Activated naive CD8-positive, alpha-beta T cell treated with anti-CD3 and anti-CD28 coated beads, Interleukin-2, amount 50 U/mL, for 24 hours (primary cell): ENCODE measurements at regions not wholly inside any gene's neighbourhood (a gene's known extent, or its start where the extent isn't known, plus 50 kb on each side); places are given as distances from the start of the nearest gene placed in this dataset.
"Not testable (repeated sequence)": the region's sequence is repeated elsewhere in the genome, so short reads cannot be mapped to it uniquely, and the experiment has no call there.

Experiments used
- ATAC-seq: fragments of 150-1000 bp; cut with Tn5 transposase; one replicate; pipeline ENCODE4 v1.10.0; 2021
- DNase-seq: peaks from one replicate; pipeline ENCODE4 v3.0.0; 2021
- H3K27ac Mint-ChIP-seq: one replicate; pipeline ENCODE4 v1.8.0; 2021; ENCODE audit warnings: mild to moderate bottlenecking, mixed read lengths
- H3K27me3 Mint-ChIP-seq: one replicate; pipeline ENCODE4 v1.8.0; 2021; ENCODE audit warnings: mixed read lengths
- H3K36me3 Mint-ChIP-seq: one replicate; pipeline ENCODE4 v1.8.0; 2021; ENCODE audit warnings: low read depth, mixed read lengths
- H3K4me1 Mint-ChIP-seq: one replicate; pipeline ENCODE4 v1.8.0; 2021; ENCODE audit warnings: mixed read lengths
- H3K4me3 Mint-ChIP-seq: one replicate; pipeline ENCODE4 v1.8.0; 2021; ENCODE audit warnings: mild to moderate bottlenecking, moderate library complexity, mixed read lengths
- H3K9me3 Mint-ChIP-seq: one replicate; pipeline ENCODE4 v1.8.0; 2021; ENCODE audit warnings: mixed read lengths

- ATAC-seq (no peak), DNase-seq (no peak)
- no peak overlapping the region for H3K4me3 Mint-ChIP-seq
- no peak overlapping the region for H3K27ac Mint-ChIP-seq
- H3K9me3 Mint-ChIP-seq, result no peaks in the 10 kb centered on the region
- H3K4me1 Mint-ChIP-seq, result no peaks in the 10 kb centered on the region
- no peaks in the 10 kb centered on the region for H3K27me3 Mint-ChIP-seq
- H3K36me3 Mint-ChIP-seq, result no peaks in the 10 kb centered on the region
Observed at GRCh38 chr9:88259001-88259400, 120.7 kb upstream of the SPATA31C2 start.

GRCh38 chr9:88258601-88259000, 120.3 kb upstream of the SPATA31C2 start:
- no peak overlapping the region for H3K4me3 Mint-ChIP-seq
- no peak for ATAC-seq
- no peak for DNase-seq
- H3K4me1 Mint-ChIP-seq, result no peaks in the 10 kb centered on the region
- H3K27ac Mint-ChIP-seq, result no peak overlapping the region
- H3K27me3 Mint-ChIP-seq, result no peaks in the 10 kb centered on the region
- peaks cover 3% of the 10 kb centered on the region for H3K9me3 Mint-ChIP-seq
- H3K36me3 Mint-ChIP-seq, result no peaks in the 10 kb centered on the region

GRCh38 chr9:88258024-88258423, 119.7 kb upstream of the SPATA31C2 start:
- no peak overlapping the region for H3K27ac Mint-ChIP-seq
- DNase-seq (no peak), ATAC-seq (no peak)

GRCh38 chr9:88256216-88256615, 117.9 kb upstream of the SPATA31C2 start:
- H3K9me3 Mint-ChIP-seq, result peaks cover 21% of the 10 kb centered on the region
- no peaks in the 10 kb centered on the region for H3K27me3 Mint-ChIP-seq
- no peak for DNase-seq
- ATAC-seq, result no peak
- no peaks in the 10 kb centered on the region for H3K4me1 Mint-ChIP-seq
- peaks cover 3% of the 10 kb centered on the region for H3K36me3 Mint-ChIP-seq
- no peak overlapping the region for H3K27ac Mint-ChIP-seq
- no peak overlapping the region for H3K4me3 Mint-ChIP-seq

More at GRCh38 chr9:88258024-88258423, 119.7 kb upstream of the SPATA31C2 start:
- H3K9me3 Mint-ChIP-seq, result peaks cover 7% of the 10 kb centered on the region
- no peaks in the 10 kb centered on the region for H3K27me3 Mint-ChIP-seq
- H3K4me1 Mint-ChIP-seq, result no peaks in the 10 kb centered on the region
- no peak overlapping the region for H3K4me3 Mint-ChIP-seq
- no peaks in the 10 kb centered on the region for H3K36me3 Mint-ChIP-seq

GRCh38 chr9:88255806-88256205, 117.5 kb upstream of the SPATA31C2 start:
- H3K4me1 Mint-ChIP-seq, H3K36me3 Mint-ChIP-seq, H3K27ac Mint-ChIP-seq, H3K27me3 Mint-ChIP-seq, H3K4me3 Mint-ChIP-seq, ATAC-seq, DNase-seq: not testable (repeated sequence)
- peaks cover 25% of the 10 kb centered on the region for H3K9me3 Mint-ChIP-seq

DNA sequence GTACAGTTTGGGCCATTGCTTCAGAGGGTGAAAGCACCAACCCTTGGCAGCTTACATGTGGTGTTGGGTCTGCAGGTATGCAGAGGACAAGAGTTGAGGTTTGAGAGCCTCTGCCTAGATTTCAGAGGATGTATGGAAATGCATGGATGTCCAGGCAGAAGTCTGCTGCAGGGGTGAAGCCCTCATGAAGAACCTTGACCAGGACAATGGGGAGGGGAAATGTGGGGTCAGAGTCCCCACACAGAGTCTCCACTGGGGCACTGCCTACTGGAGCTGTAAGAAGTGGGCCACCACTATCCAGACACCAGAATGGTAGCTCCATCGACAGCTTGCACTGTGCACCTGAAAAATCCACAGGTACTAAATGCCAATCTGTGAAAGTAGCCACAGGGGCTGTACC, 113.6 kb upstream of the SPATA31C2 start:
- no peaks in the 10 kb centered on the region for H3K4me1 Mint-ChIP-seq
- ATAC-seq (no peak), DNase-seq (no peak)
- H3K27me3 Mint-ChIP-seq, result peaks cover 16% of the 10 kb centered on the region
- peaks cover 35% of the 10 kb centered on the region for H3K9me3 Mint-ChIP-seq
- no peak overlapping the region for H3K27ac Mint-ChIP-seq
- peaks cover 3% of the 10 kb centered on the region for H3K36me3 Mint-ChIP-seq
- H3K4me3 Mint-ChIP-seq, result no peak overlapping the region

DNA sequence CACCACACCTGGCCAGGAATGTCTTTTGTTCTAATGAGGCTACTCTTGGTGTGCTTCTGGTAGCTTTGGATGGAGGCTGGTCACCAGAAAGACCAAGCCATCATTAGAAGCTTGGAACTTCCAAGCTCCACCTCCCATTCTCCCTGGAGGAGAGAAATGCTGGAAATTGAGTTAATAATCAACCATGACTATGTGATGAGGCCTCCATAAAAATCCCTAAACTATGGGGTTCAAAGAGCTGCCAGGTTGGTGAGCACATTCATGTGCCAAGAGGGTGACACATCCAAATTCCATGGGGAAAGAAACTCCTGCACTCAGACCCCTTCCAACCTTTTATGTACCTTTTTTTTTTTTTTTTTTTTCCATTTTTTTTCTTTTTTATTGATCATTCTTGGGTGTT, 105.5 kb upstream of the SPATA31C2 start:
- no peak for ATAC-seq
- peaks cover 33% of the 10 kb centered on the region for H3K27me3 Mint-ChIP-seq
- peaks cover 2% of the 10 kb centered on the region for H3K4me1 Mint-ChIP-seq
- no peaks in the 10 kb centered on the region for H3K36me3 Mint-ChIP-seq
- H3K9me3 Mint-ChIP-seq, result no peaks in the 10 kb centered on the region
- no peak overlapping the region for H3K27ac Mint-ChIP-seq
- H3K4me3 Mint-ChIP-seq, result no peak overlapping the region
- no peak for DNase-seq

GRCh38 chr9:88242879-88243278, 104.6 kb upstream of the SPATA31C2 start:
- Mint-ChIP-seq H3K9me3 (no peaks in the 10 kb centered on the region), H3K4me3 (no peak overlapping the region), H3K36me3 (no peaks in the 10 kb centered on the region), H3K4me1 (peaks cover 7% of the 10 kb centered on the region), H3K27me3 (peaks cover 31% of the 10 kb centered on the region), H3K27ac (no peak overlapping the region)
- no peak for ATAC-seq
- no peak for DNase-seq

GRCh38 chr9:88237991-88238571, 99.8 kb upstream of the SPATA31C2 start:
- no peaks in the 10 kb centered on the region for H3K36me3 Mint-ChIP-seq
- peaks cover 29% of the 10 kb centered on the region for H3K27me3 Mint-ChIP-seq
- H3K4me3 Mint-ChIP-seq, result no peak overlapping the region
- DNase-seq (peak; percentile 12), ATAC-seq (peak; percentile 49)
- no peaks in the 10 kb centered on the region for H3K9me3 Mint-ChIP-seq
- peaks cover 10% of the 10 kb centered on the region for H3K4me1 Mint-ChIP-seq
- H3K27ac Mint-ChIP-seq, result no peak overlapping the region

DNA sequence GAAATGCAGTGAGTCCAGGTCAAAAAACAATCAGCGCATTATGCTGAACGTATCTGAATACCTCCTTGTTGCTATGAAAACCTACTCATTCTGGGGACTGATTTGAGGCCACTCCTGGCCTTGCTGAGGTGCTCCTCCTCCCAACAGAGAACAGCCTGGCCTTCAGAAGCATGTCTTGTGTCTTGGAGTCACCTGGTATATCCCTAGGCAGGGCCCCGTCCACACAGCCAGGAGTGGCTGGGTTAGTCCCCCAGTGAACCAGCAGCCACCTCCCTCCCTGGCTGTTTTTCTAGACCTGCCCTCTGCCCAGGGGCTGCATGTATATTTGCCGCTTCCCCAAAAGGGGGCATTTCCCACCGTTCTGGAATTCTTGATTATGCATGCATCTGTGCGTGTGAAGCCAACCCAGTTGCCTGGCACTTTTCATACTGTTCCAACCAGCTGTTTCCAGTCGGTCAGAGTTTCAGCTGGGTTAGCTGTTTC, 99.2 kb upstream of the SPATA31C2 start:
- Mint-ChIP-seq H3K9me3 (peaks cover 1% of the 10 kb centered on the region), H3K27me3 (peaks cover 27% of the 10 kb centered on the region), H3K36me3 (no peaks in the 10 kb centered on the region), H3K4me1 (peaks cover 10% of the 10 kb centered on the region), H3K27ac (no peak overlapping the region), H3K4me3 (no peak overlapping the region)
- no peak for DNase-seq
- ATAC-seq, result no peak

DNA sequence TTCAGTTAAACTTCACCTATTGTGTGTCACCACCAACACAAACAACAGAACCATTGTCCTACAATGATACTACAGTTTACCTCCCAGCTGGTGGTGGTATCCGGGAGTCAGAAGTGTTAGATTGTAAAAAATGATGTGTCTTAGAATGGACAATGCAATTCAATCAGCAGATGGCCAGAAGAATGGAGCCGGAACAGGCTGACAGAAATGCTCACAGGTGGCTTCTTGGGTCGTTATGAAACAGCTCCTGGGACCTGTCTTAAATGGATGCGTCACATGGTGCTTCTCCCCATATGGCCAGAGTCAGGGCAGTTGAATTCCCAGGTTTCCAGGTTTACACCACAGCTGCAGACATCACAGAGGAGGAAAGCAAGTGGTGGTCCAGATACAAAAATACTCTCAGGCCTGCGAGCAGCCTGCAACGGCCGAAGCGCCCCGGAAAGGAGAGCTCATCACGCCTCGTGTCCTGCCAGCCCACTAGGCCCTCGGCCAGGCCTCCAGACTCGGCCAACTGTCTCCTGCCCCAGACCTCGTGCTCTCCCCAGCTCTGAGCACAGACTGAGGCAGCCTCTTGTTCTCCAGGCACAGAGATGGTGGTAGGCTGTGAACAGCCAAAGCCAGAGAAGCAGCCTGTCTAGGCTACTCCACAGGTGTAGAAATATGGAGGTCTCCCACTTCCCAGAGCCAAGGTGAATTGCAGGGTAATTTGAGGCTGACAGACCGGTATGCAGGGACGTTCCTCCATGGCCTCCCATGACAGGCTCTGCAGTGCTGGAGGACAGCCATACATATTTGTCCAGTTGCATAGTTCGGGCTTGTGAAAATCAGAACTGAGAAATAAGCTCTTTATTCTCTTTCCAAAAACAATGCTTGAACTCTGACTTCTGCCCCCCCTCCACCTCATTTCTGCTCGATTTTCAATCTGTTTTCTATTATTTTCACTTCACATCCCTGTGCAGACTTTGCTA, 98.5 kb upstream of the SPATA31C2 start:
- Mint-ChIP-seq H3K9me3 (peaks cover 4% of the 10 kb centered on the region), H3K27me3 (peaks cover 29% of the 10 kb centered on the region), H3K36me3 (no peaks in the 10 kb centered on the region), H3K4me3 (no peak overlapping the region), H3K4me1 (peaks cover 10% of the 10 kb centered on the region), H3K27ac (no peak overlapping the region)
- ATAC-seq (no peak), DNase-seq (no peak)

DNA sequence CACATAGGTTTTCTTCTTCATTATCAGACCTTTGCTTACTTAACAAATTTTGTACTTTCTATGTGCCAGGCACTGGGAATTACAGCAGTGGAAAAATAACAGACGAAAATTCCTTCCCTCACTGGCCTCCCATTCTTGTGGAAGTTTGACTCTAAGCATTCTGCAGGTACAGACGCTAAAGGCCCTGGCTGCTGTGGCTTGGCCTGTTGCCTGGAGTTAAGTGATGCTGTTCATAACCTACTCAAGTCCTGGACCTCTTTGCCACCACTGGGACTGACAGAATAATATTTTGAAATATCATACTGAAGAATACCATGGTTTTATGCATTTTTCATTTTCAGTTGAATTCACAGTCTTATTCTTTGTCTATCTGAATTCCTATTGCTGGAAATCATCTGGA, 97.3 kb upstream of the SPATA31C2 start:
- Mint-ChIP-seq H3K27me3 (peaks cover 30% of the 10 kb centered on the region), H3K36me3 (no peaks in the 10 kb centered on the region), H3K4me1 (peaks cover 10% of the 10 kb centered on the region), H3K9me3 (peaks cover 6% of the 10 kb centered on the region), H3K4me3 (no peak overlapping the region), H3K27ac (no peak overlapping the region)
- ATAC-seq (no peak), DNase-seq (no peak)

GRCh38 chr9:88234114-88234513, 95.8 kb upstream of the SPATA31C2 start:
- no peak overlapping the region for H3K27ac Mint-ChIP-seq
- DNase-seq (no peak), ATAC-seq (no peak)
- no peaks in the 10 kb centered on the region for H3K36me3 Mint-ChIP-seq
- H3K27me3 Mint-ChIP-seq, result peaks cover 30% of the 10 kb centered on the region
- no peak overlapping the region for H3K4me3 Mint-ChIP-seq
- peaks cover 8% of the 10 kb centered on the region for H3K9me3 Mint-ChIP-seq
- peaks cover 10% of the 10 kb centered on the region for H3K4me1 Mint-ChIP-seq

- no peak for DNase-seq
- H3K4me3 Mint-ChIP-seq, result no peak overlapping the region
- H3K36me3 Mint-ChIP-seq, result no peaks in the 10 kb centered on the region
- peaks cover 5% of the 10 kb centered on the region for H3K4me1 Mint-ChIP-seq
- H3K9me3 Mint-ChIP-seq, result peaks cover 8% of the 10 kb centered on the region
- H3K27me3 Mint-ChIP-seq, result peaks cover 30% of the 10 kb centered on the region
- ATAC-seq, result no peak
- no peak overlapping the region for H3K27ac Mint-ChIP-seq
Observed at GRCh38 chr9:88233091-88233490, 94.8 kb upstream of the SPATA31C2 start.

DNA sequence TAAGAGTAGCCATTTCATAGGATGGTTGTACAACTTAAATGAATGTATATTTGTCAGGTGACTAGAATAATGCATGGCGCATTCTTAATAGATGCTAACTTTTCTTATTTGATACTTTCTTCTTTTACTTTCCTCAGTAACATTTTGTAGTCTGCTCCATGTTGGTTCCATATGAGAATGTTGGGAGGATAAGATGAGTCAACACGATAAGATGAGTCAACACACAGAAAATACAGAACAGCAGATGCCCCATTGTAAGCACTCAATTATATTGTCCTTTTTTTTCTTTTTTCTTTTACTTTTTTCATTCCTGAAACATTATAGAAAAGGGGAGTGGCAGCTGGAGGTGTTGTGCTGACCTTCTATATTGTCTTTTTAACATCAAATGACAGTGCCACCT, 92.3 kb upstream of the SPATA31C2 start:
- Mint-ChIP-seq H3K27me3 (peaks cover 25% of the 10 kb centered on the region), H3K4me3 (no peak overlapping the region), H3K4me1 (no peaks in the 10 kb centered on the region), H3K36me3 (no peaks in the 10 kb centered on the region), H3K9me3 (peaks cover 8% of the 10 kb centered on the region), H3K27ac (no peak overlapping the region)
- DNase-seq (no peak), ATAC-seq (no peak)
